ENCODE measurements at regions not wholly inside any gene's neighbourhood (a gene's known extent, or its start where the extent isn't known, plus 50 kb on each side); places are given as distances from the start of the nearest gene placed in this dataset.

DNA sequence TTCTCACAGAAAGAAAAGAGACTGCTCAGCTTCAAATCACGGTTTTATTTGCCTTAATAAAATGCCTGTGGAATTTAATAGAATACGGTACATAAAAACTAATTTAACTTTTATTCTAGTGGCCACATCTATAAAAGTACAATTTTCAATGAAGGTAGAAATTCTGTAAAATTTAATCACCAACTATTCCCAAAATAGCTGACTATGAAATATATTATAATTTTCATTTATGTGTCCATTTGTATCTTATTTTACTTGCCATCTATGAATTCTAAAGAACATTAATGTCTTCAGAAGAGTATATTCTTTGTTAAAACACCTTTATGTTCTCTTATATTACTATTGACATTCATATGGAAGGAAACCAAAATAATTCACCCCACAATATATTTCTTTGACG, 192.6 kb downstream of the BTBD3 start:
- Histone ChIP-seq H3K4me1 (no peaks in the 10 kb centered on the region), H3K9me3 (no peaks in the 10 kb centered on the region), H3K4me3 (no peak overlapping the region), H3K27me3 (no peaks in the 10 kb centered on the region), H3K36me3 (no peaks in the 10 kb centered on the region), H3K27ac (no peak overlapping the region)
- DNase-seq (no peak), FAIRE-seq (no peak), ATAC-seq (no peak)
- intact Hi-C loops (cut with DNase I) = no loop called here
- 92 to 94% methylated on average over 3 of the region's 3 CpGs for WGBS, 2 donors
- TF ChIP-seq, protein P1, sequence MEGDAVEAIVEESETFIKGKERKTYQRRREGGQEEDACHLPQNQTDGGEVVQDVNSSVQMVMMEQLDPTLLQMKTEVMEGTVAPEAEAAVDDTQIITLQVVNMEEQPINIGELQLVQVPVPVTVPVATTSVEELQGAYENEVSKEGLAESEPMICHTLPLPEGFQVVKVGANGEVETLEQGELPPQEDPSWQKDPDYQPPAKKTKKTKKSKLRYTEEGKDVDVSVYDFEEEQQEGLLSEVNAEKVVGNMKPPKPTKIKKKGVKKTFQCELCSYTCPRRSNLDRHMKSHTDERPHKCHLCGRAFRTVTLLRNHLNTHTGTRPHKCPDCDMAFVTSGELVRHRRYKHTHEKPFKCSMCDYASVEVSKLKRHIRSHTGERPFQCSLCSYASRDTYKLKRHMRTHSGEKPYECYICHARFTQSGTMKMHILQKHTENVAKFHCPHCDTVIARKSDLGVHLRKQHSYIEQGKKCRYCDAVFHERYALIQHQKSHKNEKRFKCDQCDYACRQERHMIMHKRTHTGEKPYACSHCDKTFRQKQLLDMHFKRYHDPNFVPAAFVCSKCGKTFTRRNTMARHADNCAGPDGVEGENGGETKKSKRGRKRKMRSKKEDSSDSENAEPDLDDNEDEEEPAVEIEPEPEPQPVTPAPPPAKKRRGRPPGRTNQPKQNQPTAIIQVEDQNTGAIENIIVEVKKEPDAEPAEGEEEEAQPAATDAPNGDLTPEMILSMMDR (IDR thresholded peaks at IDR 0.05) = no peak

DNA sequence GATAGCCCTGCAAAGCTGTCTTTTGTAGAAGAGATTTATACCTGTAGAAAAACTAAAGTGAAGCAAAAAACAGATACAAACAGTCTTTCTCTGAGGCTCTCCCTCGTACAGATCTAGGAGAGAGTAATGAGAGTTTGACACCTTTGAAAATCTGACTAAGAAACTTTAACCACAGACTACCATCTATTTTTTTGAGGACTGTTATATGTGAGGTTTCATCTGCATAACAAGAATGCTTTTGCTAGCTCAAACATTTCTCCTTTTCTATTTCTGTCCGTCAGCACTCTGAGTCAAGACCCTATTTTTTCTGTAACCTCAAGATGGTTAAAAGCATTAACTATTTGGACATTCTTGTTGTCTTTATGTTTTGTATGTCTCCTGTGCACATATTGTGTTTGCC, 193.0 kb downstream of the BTBD3 start:
- Histone ChIP-seq H3K4me1 (no peaks in the 10 kb centered on the region), H3K27me3 (no peaks in the 10 kb centered on the region), H3K36me3 (no peaks in the 10 kb centered on the region), H3K9me3 (no peaks in the 10 kb centered on the region), H3K4me3 (no peak overlapping the region), H3K27ac (no peak overlapping the region)
- DNase-seq (no peak), ATAC-seq (no peak), FAIRE-seq (no peak)
- intact Hi-C loops (cut with DNase I) = no loop called here
- WGBS, 2 donors = 63 to 77% methylated on average over 2 of the region's 2 CpGs
- TF ChIP-seq, protein P1 (IDR thresholded peaks at IDR 0.05) = no peak

DNA sequence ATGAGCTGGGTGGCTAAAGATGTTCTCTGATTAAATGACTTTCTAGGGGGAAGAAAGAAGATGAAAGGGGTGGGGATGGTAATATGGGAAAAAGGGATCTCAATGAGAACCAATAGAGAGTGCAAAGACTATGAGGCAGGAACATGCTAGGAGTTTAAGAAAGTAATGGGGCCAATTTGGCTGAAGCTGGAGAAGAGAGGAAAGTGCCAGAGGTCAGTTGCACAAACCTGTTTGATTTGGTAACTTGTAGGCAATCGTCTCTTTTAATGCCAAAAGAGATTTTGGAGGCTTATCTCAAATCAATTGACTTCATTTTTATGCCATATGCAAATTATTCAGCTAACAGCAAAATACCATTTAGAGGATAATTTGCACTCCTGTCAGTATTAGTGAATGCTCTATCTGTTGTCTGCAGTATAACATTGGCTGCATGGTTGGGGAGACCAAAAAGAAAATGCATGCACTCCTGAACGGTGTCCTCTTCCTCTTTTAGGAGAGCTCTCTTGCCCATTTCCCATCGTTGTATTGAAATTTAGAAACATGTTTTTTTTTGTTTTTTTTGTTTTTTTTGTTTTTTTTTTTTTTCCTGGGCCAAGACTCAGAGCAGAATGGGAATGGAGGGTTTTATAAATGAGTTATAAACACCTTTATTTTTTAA, 193.9 kb downstream of the BTBD3 start:
- H3K9me3 ChIP-seq = no peaks in the 10 kb centered on the region
- WGBS, 2 donors = 58 to 65% methylated on average over 3 of the region's 3 CpGs
- DNase-seq (no peak), FAIRE-seq (no peak), ATAC-seq (no peak)
- H3K36me3 ChIP-seq = no peaks in the 10 kb centered on the region
- H3K27ac ChIP-seq = no peak overlapping the region
- TF ChIP-seq, protein P1 (IDR thresholded peaks at IDR 0.05) = no peak
- no peak overlapping the region for H3K4me3 ChIP-seq
- intact Hi-C loops (cut with DNase I) = no loop called here
- H3K27me3 ChIP-seq = no peaks in the 10 kb centered on the region
- H3K4me1 ChIP-seq = no peaks in the 10 kb centered on the region

DNA sequence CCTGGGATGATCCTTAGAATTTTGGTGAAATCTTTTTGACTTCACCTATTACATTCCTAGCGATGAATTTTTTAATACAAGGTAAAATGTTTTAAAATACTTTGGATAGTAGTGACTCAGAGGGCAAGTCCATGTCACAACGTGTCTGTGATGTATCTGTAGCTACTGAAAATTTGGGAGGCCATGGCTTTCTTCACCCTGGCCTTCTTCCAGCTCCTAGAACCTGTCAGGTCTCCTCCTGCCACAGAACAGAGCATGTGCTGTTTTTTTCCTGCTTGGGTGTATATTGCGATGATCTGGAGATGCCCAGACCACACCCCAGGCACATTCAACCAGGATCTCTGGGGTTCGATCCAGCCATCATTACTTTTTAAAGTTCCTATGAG, 194.4 kb downstream of the BTBD3 start:
- ATAC-seq (no peak), FAIRE-seq (no peak), DNase-seq (no peak)
- Histone ChIP-seq H3K27ac (no peak overlapping the region), H3K4me1 (no peaks in the 10 kb centered on the region), H3K27me3 (no peaks in the 10 kb centered on the region), H3K36me3 (no peaks in the 10 kb centered on the region), H3K9me3 (no peaks in the 10 kb centered on the region), H3K4me3 (no peak overlapping the region)
- TF ChIP-seq, protein P1 (IDR thresholded peaks at IDR 0.05) = no peak
- 89 to 95% methylated on average over 4 of the region's 4 CpGs for WGBS, 2 donors
- intact Hi-C loops (cut with DNase I) = no loop called here

DNA sequence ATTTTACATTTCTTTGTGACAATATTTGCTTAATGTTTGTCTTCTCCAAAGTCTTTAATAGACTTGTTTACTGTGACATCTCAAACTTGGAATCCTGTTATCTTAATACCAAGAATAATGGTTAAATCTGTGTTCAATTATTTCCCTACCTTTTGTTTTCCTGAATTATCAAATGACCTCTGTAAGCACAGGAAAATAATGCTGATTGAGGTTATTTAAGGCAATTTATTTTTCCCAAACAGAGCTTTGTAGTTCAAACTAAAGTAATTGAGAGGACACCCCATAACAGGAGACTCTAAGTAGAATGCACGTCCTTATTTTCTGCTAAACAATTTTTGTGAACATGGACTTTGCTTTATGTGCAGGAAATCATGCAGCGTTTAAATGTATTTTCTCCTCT, 195.0 kb downstream of the BTBD3 start:
- no peak for DNase-seq
- no peak for FAIRE-seq
- Histone ChIP-seq H3K9me3 (no peaks in the 10 kb centered on the region), H3K36me3 (no peaks in the 10 kb centered on the region), H3K4me1 (no peaks in the 10 kb centered on the region), H3K4me3 (no peak overlapping the region), H3K27ac (no peak overlapping the region), H3K27me3 (no peaks in the 10 kb centered on the region)
- TF ChIP-seq, protein P1 (IDR thresholded peaks at IDR 0.05) = no peak
- intact Hi-C loops (cut with DNase I) = no loop called here
- ATAC-seq = no peak
- 88 to 95% methylated on average over 2 of the region's 2 CpGs for WGBS, 2 donors
